Common myeloid progenitor, CD34-positive (primary cell): ENCODE measurements at regions not wholly inside any gene's neighbourhood (a gene's known extent, or its start where the extent isn't known, plus 50 kb on each side); places are given as distances from the start of the nearest gene placed in this dataset.
"Not testable (repeated sequence)": the region's sequence is repeated elsewhere in the genome, so short reads cannot be mapped to it uniquely, and the experiment has no call there.

Source experiments
- CTCF ChIA-PET: fragments of 350-600 bp; sonication (Branson Sonifier 250); formaldehyde crosslinking; loops from one replicate; lab custom pipeline; 2021; ENCODE audit warnings: antibody characterized with exemption; lab: Charles Lee
- POLR2A ChIA-PET: fragments of 350-600 bp; sonication (Branson Sonifier 250); formaldehyde crosslinking; loops from one replicate; lab custom pipeline; 2021; ENCODE audit warnings: antibody characterized with exemption; lab: Charles Lee
- DNase-seq, 3 donors: peaks; one replicate each; pipeline versions ENCODE4 v3.0.0 to v3.0.0-alpha.2; 2013
- H3K27ac ChIP-seq, 2 experiments: 1 replicate in 1 of 2; 2 replicates in 1 of 2; pipeline ENCODE4 v1.7.0; 2013; ENCODE audit warnings: inconsistent platforms in 2 of 2, low read length in 2 of 2, mild to moderate bottlenecking in 2 of 2, low read depth in 1 of 2, moderate library complexity in 1 of 2; ENCODE audit not compliant: severe bottlenecking in 2 of 2, insufficient read depth in 1 of 2, poor library complexity in 1 of 2
- H3K27me3 ChIP-seq, 5 experiments: replicated peaks in 2 of 5; 1 replicate in 3 of 5; 2 replicates in 2 of 5; pipeline versions ENCODE4 v1.6.1 to v1.7.0; 2013; ENCODE audit warnings: low read length in 4 of 5, mild to moderate bottlenecking in 2 of 5, moderate library complexity in 2 of 5, inconsistent platforms in 1 of 5; ENCODE audit not compliant: insufficient read depth in 5 of 5, control insufficient read depth in 4 of 5
- H3K36me3 ChIP-seq, 4 experiments: 1 replicate in 2 of 4; 2 replicates in 2 of 4; pipeline versions ENCODE4 v1.6.1 to v1.7.0; 2013; ENCODE audit warnings: low read length in 3 of 4, control low read depth in 1 of 4, mild to moderate bottlenecking in 1 of 4; ENCODE audit not compliant: control insufficient read depth in 4 of 4, insufficient read depth in 4 of 4
- H3K4me1 ChIP-seq, 4 experiments: 1 replicate in 3 of 4; 2 replicates in 1 of 4; pipeline versions ENCODE4 v1.6.1 to v1.7.1; 2013; ENCODE audit warnings: low read length in 3 of 4, mild to moderate bottlenecking in 3 of 4, control low read depth in 1 of 4, inconsistent platforms in 1 of 4, moderate library complexity in 1 of 4; ENCODE audit not compliant: control insufficient read depth in 4 of 4, insufficient read depth in 4 of 4; ENCODE audit errors: control extremely low read depth in 1 of 4
- H3K4me3 ChIP-seq, 7 experiments: 1 replicate in 4 of 7; 2 replicates in 3 of 7; pipeline versions ENCODE4 v1.5.1 to v1.7.0; 2013; ENCODE audit warnings: mild to moderate bottlenecking in 7 of 7, low read length in 6 of 7, moderate library complexity in 6 of 7, inconsistent platforms in 2 of 7, low read depth in 2 of 7, control low read depth in 1 of 7; ENCODE audit not compliant: insufficient read depth in 4 of 7, control insufficient read depth in 1 of 7; ENCODE audit errors: extremely low read depth in 1 of 7
- H3K9me3 ChIP-seq, 5 experiments: 1 replicate in 4 of 5; 2 replicates in 1 of 5; pipeline versions ENCODE4 v1.6.1 to v1.7.1; 2013; ENCODE audit warnings: low read length in 4 of 5, mild to moderate bottlenecking in 2 of 5, inconsistent platforms in 1 of 5, low read depth in 1 of 5, moderate library complexity in 1 of 5; ENCODE audit not compliant: control insufficient read depth in 4 of 5, insufficient read depth in 2 of 5; ENCODE audit errors: control extremely low read depth in 1 of 5
- WGBS: methylation state at CpG from one replicate; pipeline ENCODE4 v1.1.5; 2013; ENCODE audit not compliant: insufficient coverage; 5-methylcytosine and 5-hydroxymethylcytosine counted together

DNA sequence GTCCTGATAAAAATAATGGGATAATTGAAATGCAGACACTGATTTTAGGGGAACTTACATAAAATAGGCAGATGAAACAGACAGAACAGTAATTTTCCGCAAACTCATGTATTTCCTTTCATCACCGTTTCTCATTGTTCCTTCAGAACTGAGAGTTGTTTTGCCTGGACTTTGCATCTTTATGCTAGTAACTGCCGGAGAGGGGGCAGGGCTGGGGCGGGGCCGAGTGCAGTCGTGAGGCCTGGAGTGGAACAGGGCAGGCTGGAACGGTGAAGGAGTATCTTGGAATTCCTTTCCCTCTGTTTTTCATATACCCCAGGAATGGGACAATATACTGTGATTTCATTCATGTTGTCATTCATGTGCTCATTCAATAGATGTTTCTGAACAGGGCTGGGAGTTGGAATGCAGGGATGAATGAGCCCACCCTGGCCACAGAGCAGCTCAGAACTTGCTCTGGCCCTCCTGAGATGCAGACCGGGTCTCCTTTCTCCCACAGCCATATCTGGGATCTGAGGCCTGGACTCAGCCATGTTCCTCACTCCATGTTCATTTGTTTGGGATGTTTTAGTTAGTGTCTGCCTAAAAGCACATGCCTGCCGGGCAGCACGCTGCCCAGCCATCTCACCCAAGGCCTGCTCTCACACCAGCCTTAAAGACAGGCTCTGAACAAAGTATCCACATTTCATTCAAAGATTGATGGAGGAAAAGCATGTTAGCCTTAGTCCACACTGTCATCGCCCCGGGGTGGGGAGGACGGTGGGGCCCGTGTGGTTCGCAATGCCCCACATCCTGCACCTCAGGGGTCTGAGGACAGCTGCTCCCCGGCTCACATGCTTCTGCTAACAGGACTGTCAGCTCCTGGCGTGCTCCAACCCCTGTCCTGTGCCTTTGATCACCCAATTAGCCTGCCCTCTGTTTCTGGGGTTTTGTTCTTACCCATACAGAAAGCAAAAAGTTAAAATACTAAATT lies 92.9 kb downstream of the SOX1 start:
- no peaks in the 10 kb centered on the region for H3K4me1 ChIP-seq
- H3K27me3 ChIP-seq = peaks cover 2 to 43% (median 12%) of the 10 kb centered on the region in 5 experiments
- ChIA-PET POLR2A (no interaction called here), CTCF (no interaction called here)
- WGBS = 73% methylated on average over 11 of the region's 17 CpGs
- H3K9me3 ChIP-seq = peaks cover 0 to 8% (median 0%) of the 10 kb centered on the region in 5 experiments
- H3K4me3 ChIP-seq = no peak overlapping the region
- DNase-seq = no peak
- no peak overlapping the region for H3K27ac ChIP-seq
- no peaks in the 10 kb centered on the region for H3K36me3 ChIP-seq

DNA sequence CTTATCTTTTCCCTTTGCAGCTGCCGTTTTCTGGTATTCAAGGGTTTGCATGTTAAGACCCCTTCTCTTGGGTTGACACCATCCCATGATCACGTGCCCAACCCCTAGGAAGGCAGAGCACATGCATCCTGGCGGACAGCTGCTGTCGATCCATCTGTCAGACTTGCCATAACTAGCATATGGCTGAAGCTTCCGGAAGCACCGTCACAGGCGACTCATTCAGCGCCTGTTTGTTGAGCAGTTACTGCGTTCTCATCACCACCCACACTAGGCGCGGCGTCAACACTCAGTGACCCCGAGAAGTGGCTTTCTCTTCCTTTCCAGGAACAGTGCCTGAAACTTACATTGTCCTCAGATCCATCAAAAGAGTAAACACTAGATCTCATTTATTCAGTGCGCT lies 93.6 kb downstream of the SOX1 start:
- peaks cover 0 to 8% (median 0%) of the 10 kb centered on the region in 5 experiments for H3K9me3 ChIP-seq
- H3K36me3 ChIP-seq = no peaks in the 10 kb centered on the region
- 92% methylated on average over 12 of the region's 14 CpGs for WGBS
- no peak overlapping the region for H3K4me3 ChIP-seq
- CTCF ChIA-PET = no interaction called here
- DNase-seq = no peak
- POLR2A ChIA-PET = no interaction called here
- peaks cover 2 to 43% (median 12%) of the 10 kb centered on the region in 5 experiments for H3K27me3 ChIP-seq
- no peaks in the 10 kb centered on the region for H3K4me1 ChIP-seq
- no peak overlapping the region for H3K27ac ChIP-seq

GRCh38 chr13:112161521-112162301 lies 94.8 kb downstream of the SOX1 start:
- POLR2A ChIA-PET = no interaction called here
- WGBS = 21% methylated on average over 14 of the region's 21 CpGs
- H3K36me3 ChIP-seq = no peaks in the 10 kb centered on the region
- H3K27me3 ChIP-seq = peaks cover 2 to 48% (median 14%) of the 10 kb centered on the region in 5 experiments
- DNase-seq = no peak
- H3K4me1 ChIP-seq = no peaks in the 10 kb centered on the region
- peaks cover 0 to 7% (median 0%) of the 10 kb centered on the region in 5 experiments for H3K9me3 ChIP-seq
- CTCF ChIA-PET = no interaction called here
- H3K27ac ChIP-seq = no peak overlapping the region
- no peak overlapping the region for H3K4me3 ChIP-seq

DNA sequence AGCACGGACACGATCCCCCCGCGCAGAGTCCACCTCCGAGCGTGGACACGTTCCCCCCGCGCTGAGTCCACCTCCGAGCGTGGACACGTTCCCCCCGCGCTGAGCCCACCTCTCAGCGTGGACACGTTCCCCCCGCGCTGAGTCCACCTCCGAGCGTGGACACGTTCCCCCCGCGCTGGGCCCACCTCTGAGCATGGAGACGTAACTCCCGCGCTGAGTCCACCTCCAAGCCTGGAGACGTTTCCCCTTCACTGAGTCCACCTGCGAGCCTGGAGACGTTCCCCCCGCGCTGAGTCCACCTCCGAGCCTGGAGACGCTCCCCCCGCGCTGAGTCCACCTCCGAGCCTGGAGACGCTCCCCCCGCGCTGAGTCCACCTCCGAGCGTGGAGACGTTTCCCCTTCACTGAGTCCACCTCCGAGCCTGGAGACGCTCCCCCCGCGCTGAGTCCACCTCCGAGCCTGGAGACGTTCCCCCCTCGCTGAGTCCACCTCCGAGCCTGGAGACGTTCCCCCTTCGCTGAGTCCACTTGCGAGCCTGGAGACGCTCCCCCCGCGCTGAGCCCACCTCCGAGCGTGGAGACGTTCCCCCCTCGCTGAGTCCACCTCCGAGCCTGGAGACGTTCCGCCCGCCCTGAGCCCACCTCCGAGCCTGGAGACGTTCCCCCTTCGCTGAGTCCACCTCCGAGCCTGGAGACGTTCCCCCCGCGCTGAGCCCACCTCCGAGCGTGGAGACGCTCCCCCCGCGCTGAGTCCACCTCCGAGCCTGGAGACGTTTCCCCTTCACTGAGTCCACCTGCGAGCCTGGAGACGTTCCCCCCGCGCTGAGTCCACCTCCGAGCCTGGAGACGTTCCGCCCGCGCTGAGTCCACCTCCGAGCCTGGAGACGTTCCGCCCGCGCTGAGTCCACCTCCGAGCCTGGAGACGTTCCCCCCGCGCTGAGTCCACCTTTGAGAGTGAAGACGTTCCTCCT lies 97.0 kb downstream of the SOX1 start:
- WGBS = 96% methylated on average over 92 of the region's 97 CpGs
- H3K4me3 ChIP-seq, CTCF ChIA-PET, H3K27ac ChIP-seq, DNase-seq, POLR2A ChIA-PET, H3K36me3 ChIP-seq, H3K4me1 ChIP-seq, H3K9me3 ChIP-seq: not testable (repeated sequence)
- peaks cover 2 to 54% (median 14%) of the 10 kb centered on the region in 5 experiments for H3K27me3 ChIP-seq

- ChIA-PET POLR2A (no interaction called here), CTCF (no interaction called here)
- WGBS = 56% methylated on average over 7 of the region's 9 CpGs
- Histone ChIP-seq H3K27ac (no peak overlapping the region), H3K9me3 (no peaks in the 10 kb centered on the region), H3K4me1 (no peaks in the 10 kb centered on the region), H3K36me3 (no peaks in the 10 kb centered on the region), H3K27me3 (peaks cover 2 to 37% (median 12%) of the 10 kb centered on the region in 5 experiments), H3K4me3 (no peak overlapping the region)
- DNase-seq = no peak
Measured at GRCh38 chr13:112165712-112166111, 98.8 kb downstream of the SOX1 start.

DNA sequence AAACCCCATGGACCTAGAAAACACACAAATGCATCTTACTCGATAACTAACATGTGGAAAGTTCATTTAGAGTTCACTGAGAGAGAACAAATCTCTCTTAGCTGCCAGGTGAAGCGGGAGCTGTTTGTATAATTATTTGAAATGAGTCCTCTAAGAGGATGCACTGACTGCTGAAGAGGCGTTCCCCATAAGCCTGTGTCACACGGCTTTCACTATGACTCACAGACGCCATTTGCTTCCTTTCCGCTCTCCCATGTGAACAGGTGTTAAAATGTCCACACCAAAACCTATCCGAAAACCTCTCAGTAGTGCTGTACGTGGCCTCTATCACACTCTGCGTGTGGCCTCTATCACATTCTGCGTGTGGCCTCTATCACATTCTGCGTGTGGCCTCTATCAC lies 101.8 kb downstream of the SOX1 start:
- DNase-seq = no peak
- ChIA-PET CTCF (no interaction called here), POLR2A (no interaction called here)
- Histone ChIP-seq H3K36me3 (no peaks in the 10 kb centered on the region), H3K4me3 (no peak overlapping the region), H3K4me1 (no peaks in the 10 kb centered on the region), H3K27ac (no peak overlapping the region), H3K9me3 (peaks cover 0 to 3% (median 0%) of the 10 kb centered on the region in 5 experiments), H3K27me3 (peaks cover 0 to 18% (median 2%) of the 10 kb centered on the region in 5 experiments)
- 95% methylated on average over 10 of the region's 11 CpGs for WGBS
